Hepatocyte (in vitro differentiated cells): ENCODE measurements at regions not wholly inside any gene's neighbourhood (a gene's known extent, or its start where the extent isn't known, plus 50 kb on each side); places are given as distances from the start of the nearest gene placed in this dataset.

ENCODE experiments used
- DNase-seq: peaks from one replicate; pipeline ENCODE4 v3.0.0-alpha.2; 2016; ENCODE audit warnings: low spot score
- H2AFZ ChIP-seq: fragments of 200-600 bp; sonication (generic); 2 replicates; pipeline ENCODE4 v1.6.0; 2016; ENCODE audit warnings: antibody characterized with exemption, mild to moderate bottlenecking
- H3K27ac ChIP-seq: fragments of 200-600 bp; sonication (generic); 2 replicates; pipeline ENCODE4 v1.5.1; 2016; ENCODE audit warnings: mild to moderate bottlenecking
- H3K27me3 ChIP-seq: fragments of 200-600 bp; sonication (generic); 2 replicates; pipeline ENCODE4 v1.6.1; 2016
- H3K36me3 ChIP-seq: fragments of 200-600 bp; sonication (generic); replicated peaks from 2 replicates; pipeline ENCODE4 v1.5.1; 2016; ENCODE audit warnings: low read depth; ENCODE audit not compliant: insufficient read depth
- H3K4me1 ChIP-seq: fragments of 200-600 bp; sonication (generic); 2 replicates; pipeline ENCODE4 v1.5.1; 2016; ENCODE audit warnings: mild to moderate bottlenecking, moderate library complexity; ENCODE audit not compliant: insufficient read depth
- H3K4me2 ChIP-seq: fragments of 200-600 bp; sonication (generic); 2 replicates; pipeline ENCODE4 v1.6.0; 2016
- H3K4me3 ChIP-seq: fragments of 200-600 bp; sonication (generic); 2 replicates; pipeline ENCODE4 v1.5.1; 2016; ENCODE audit warnings: mild to moderate bottlenecking
- H3K79me2 ChIP-seq: fragments of 200-600 bp; sonication (generic); 2 replicates; pipeline ENCODE4 v1.6.0; 2017; ENCODE audit warnings: mild to moderate bottlenecking
- H3K9me2 ChIP-seq: fragments of 200-600 bp; sonication (generic); replicated peaks from 2 replicates; pipeline ENCODE4 v1.6.0; 2017; ENCODE audit warnings: mild to moderate bottlenecking; ENCODE audit not compliant: insufficient read depth
- H3K9me3 ChIP-seq: fragments of 200-600 bp; sonication (generic); 2 replicates; pipeline ENCODE4 v1.5.1; 2016; ENCODE audit warnings: low read depth, mild to moderate bottlenecking
- H4K20me1 ChIP-seq: fragments of 200-600 bp; sonication (generic); 2 replicates; pipeline ENCODE4 v1.6.0; 2016; ENCODE audit warnings: mild to moderate bottlenecking; ENCODE audit not compliant: insufficient read depth, poor library complexity, severe bottlenecking
- CTCF ChIP-seq: fragments of 200-600 bp; sonication (generic); IDR thresholded peaks from 2 replicates; pipeline ENCODE4 v1.5.1; 2016; ENCODE audit warnings: antibody characterized with exemption, mild to moderate bottlenecking; ENCODE audit not compliant: poor library complexity
- EZH2 ChIP-seq: fragments of 200-600 bp; sonication (generic); IDR thresholded peaks from 2 replicates; pipeline ENCODE4 v1.6.1; 2016; ENCODE audit warnings: antibody characterized with exemption, mild to moderate bottlenecking, borderline replicate concordance
- EZH2phosphoT487 ChIP-seq: fragments of 200-600 bp; sonication (generic); IDR thresholded peaks from one replicate; pipeline ENCODE4 v1.6.1; 2018; ENCODE audit warnings: antibody characterized with exemption, mild to moderate bottlenecking, low read depth, moderate library complexity; ENCODE audit not compliant: unreplicated experiment, severe bottlenecking
- WGBS: methylation state at CpG from one replicate; pipeline ENCODE4 v1.1.6; 2016; ENCODE audit warnings: low lambda C conversion rate; ENCODE audit errors: missing lambda C conversion rate; 5-methylcytosine and 5-hydroxymethylcytosine counted together

GRCh38 chr11:60641940-60642339 is 57.5 kb upstream of the MS4A8 start:
- WGBS = 96% methylated on average over 3 of the region's 3 CpGs
- no peak overlapping the region for H3K4me2 ChIP-seq
- H3K36me3 ChIP-seq = no peaks in the 10 kb centered on the region
- no peak overlapping the region for H3K27ac ChIP-seq
- H3K4me3 ChIP-seq = no peak overlapping the region
- H4K20me1 ChIP-seq = no peaks in the 10 kb centered on the region
- no peaks in the 10 kb centered on the region for H3K79me2 ChIP-seq
- no peak for TF ChIP-seq CTCF
- TF ChIP-seq EZH2phosphoT487 = no peak
- no peak for TF ChIP-seq EZH2
- H3K9me2 ChIP-seq = no peaks in the 10 kb centered on the region
- no peaks in the 10 kb centered on the region for H3K9me3 ChIP-seq
- no peak overlapping the region for H2AFZ ChIP-seq
- H3K27me3 ChIP-seq = no peaks in the 10 kb centered on the region
- H3K4me1 ChIP-seq = no peaks in the 10 kb centered on the region
- DNase-seq = no peak

DNA sequence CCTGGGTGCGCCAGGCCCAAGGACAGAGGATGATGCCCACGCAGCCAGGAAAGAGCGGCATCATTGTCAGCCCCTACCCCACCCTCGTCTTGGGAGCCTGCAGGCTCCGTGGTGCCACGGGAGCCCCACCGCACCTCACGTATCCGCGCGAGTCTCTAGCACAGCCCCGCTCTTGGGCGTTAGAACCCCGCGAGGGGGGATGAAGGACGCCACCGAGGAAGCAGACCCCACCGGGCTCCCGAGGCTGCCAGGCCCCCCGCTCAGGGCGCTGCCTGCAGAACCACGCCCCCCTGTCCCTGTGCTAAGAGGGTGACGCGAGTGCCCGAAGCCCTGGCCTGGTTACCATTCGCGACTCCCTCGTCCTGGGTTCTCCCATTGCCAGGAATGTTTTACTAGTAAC is 52.3 kb upstream of the MS4A8 start:
- Histone ChIP-seq H3K36me3 (no peaks in the 10 kb centered on the region), H3K9me2 (no peaks in the 10 kb centered on the region), H3K4me2 (no peak overlapping the region), H3K27ac (no peak overlapping the region), H3K4me1 (no peaks in the 10 kb centered on the region), H3K79me2 (no peaks in the 10 kb centered on the region), H3K27me3 (no peaks in the 10 kb centered on the region), H2AFZ (no peak overlapping the region), H4K20me1 (no peaks in the 10 kb centered on the region), H3K9me3 (no peaks in the 10 kb centered on the region), H3K4me3 (no peak overlapping the region)
- WGBS = 93% methylated on average over 25 of the region's 28 CpGs
- TF ChIP-seq EZH2phosphoT487 (no peak), CTCF (no peak), EZH2 (no peak)
- no peak for DNase-seq
